ENCODE measurements at regions not wholly inside any gene's neighbourhood (a gene's known extent, or its start where the extent isn't known, plus 50 kb on each side); places are given as distances from the start of the nearest gene placed in this dataset.

DNA sequence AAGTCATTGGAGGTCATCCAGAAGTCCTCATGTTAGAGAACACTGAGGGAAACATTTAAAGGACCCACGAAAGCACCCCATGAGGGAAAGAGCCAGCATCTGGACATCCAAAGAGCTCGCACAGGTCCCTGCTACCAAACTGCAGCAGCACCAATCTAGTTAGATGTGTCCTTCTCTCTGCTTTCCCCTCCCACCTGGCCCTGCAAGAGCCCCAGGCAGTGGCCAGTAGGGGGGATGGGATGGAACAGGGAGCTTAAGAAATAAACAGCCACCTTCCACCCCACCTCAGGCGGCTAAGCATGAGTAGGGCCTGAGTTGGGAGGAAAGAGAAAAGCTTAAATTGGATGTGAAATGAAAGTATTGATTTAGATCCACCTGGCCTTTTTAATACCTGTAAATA is 175.9 kb upstream of the KCND3 start:
- H3K4me1 ChIP-seq (ENCODE audit: insufficient read depth, low read length), result no peaks in the 10 kb centered on the region
- H3K27me3 ChIP-seq (ENCODE audit: insufficient read depth, low read length), result no peaks in the 10 kb centered on the region
- no peaks in the 10 kb centered on the region for H3K9me3 ChIP-seq (ENCODE audit: control insufficient read depth in 1 of 2, low read length in 2 of 2)
- Mint-ChIP-seq H3K4me3 (no peak overlapping the region), H3K27ac (no peak overlapping the region), H3K4me1 (no peaks in the 10 kb centered on the region), H3K27me3 (peaks cover 14 to 17% of the 10 kb centered on the region in 2 donors), H3K9me3 (peaks cover 0 to 12% (median 6%) of the 10 kb centered on the region in 8 donors), H3K36me3 (no peaks in the 10 kb centered on the region)
- no peaks in the 10 kb centered on the region for H3K36me3 ChIP-seq (ENCODE audit: insufficient read depth, low read length)
- CTCF ChIA-PET (ENCODE audit: partially characterized antibody), result no interaction called here
- H3K4me3 ChIP-seq (ENCODE audit: low read length in 2 of 2), result no peak overlapping the region
- intact Hi-C loops (cut with micrococcal nuclease), result no loop called here
- POLR2A ChIA-PET (ENCODE audit: partially characterized antibody), result no interaction called here
- H3K27ac ChIP-seq (ENCODE audit: low read depth, low read length), result no peak overlapping the region
- no peak for DNase-seq

DNA sequence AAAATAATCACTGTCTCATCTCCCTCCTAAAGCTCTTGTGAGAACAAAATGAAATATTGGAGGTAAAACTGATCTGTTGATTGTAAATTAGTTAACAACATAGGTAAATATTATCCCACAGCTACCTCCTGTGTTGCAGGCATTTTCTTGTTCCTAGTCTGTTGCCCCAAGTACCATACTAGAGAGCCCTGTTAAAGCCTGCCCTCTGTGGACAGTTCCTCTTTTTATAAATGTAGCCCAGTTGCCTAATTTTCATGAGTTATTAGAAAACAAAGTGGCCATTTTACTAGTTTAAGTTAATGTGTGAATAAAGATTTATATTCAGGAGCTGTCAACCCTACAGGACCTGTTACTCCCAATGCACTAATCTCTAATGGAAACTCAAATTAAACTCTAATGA is 180.0 kb upstream of the KCND3 start:
- H3K4me1 Mint-ChIP-seq, result no peaks in the 10 kb centered on the region
- Histone ChIP-seq H3K27ac (ENCODE audit: low read depth, low read length) (no peak overlapping the region), H3K4me1 (ENCODE audit: insufficient read depth, low read length) (no peaks in the 10 kb centered on the region), H3K4me3 (ENCODE audit: low read length in 2 of 2) (no peak overlapping the region), H3K9me3 (ENCODE audit: control insufficient read depth in 1 of 2, low read length in 2 of 2) (no peaks in the 10 kb centered on the region), H3K36me3 (ENCODE audit: insufficient read depth, low read length) (no peaks in the 10 kb centered on the region), H3K27me3 (ENCODE audit: insufficient read depth, low read length) (no peaks in the 10 kb centered on the region)
- H3K36me3 Mint-ChIP-seq, result no peaks in the 10 kb centered on the region
- H3K27me3 Mint-ChIP-seq, result peaks cover 6 to 14% of the 10 kb centered on the region in 2 donors
- ChIA-PET CTCF (ENCODE audit: partially characterized antibody) (no interaction called here), POLR2A (ENCODE audit: partially characterized antibody) (no interaction called here)
- no peak for DNase-seq
- intact Hi-C loops (cut with micrococcal nuclease), result no loop called here
- no peak overlapping the region for H3K4me3 Mint-ChIP-seq
- peaks cover 0 to 2% (median 0%) of the 10 kb centered on the region in 8 donors for H3K9me3 Mint-ChIP-seq
- no peak overlapping the region for H3K27ac Mint-ChIP-seq

- H3K27ac Mint-ChIP-seq, result no peak overlapping the region
- no peaks in the 10 kb centered on the region for H3K4me1 Mint-ChIP-seq
- no peaks in the 10 kb centered on the region for H3K27me3 ChIP-seq (ENCODE audit: insufficient read depth, low read length)
- no peak overlapping the region for H3K4me3 Mint-ChIP-seq
- H3K27ac ChIP-seq (ENCODE audit: low read depth, low read length), result no peak overlapping the region
- no peaks in the 10 kb centered on the region for H3K36me3 ChIP-seq (ENCODE audit: insufficient read depth, low read length)
- no peaks in the 10 kb centered on the region for H3K9me3 ChIP-seq (ENCODE audit: control insufficient read depth in 1 of 2, low read length in 2 of 2)
- POLR2A ChIA-PET (ENCODE audit: partially characterized antibody), result no interaction called here
- H3K4me3 ChIP-seq (ENCODE audit: low read length in 2 of 2), result no peak overlapping the region
- H3K27me3 Mint-ChIP-seq, result peaks cover 3 to 15% of the 10 kb centered on the region in 2 donors
- DNase-seq, result no peak
- H3K36me3 Mint-ChIP-seq, result no peaks in the 10 kb centered on the region
- CTCF ChIA-PET (ENCODE audit: partially characterized antibody), result no interaction called here
- H3K4me1 ChIP-seq (ENCODE audit: insufficient read depth, low read length), result no peaks in the 10 kb centered on the region
- H3K9me3 Mint-ChIP-seq, result peaks cover 0 to 6% (median 0%) of the 10 kb centered on the region in 8 donors
- intact Hi-C loops (cut with micrococcal nuclease), result no loop called here
These were observed 182.9 kb upstream of the KCND3 start for GRCh38 chr1:112172294-112172882.

- ChIA-PET CTCF (ENCODE audit: partially characterized antibody) (no interaction called here), POLR2A (ENCODE audit: partially characterized antibody) (no interaction called here)
- intact Hi-C loops (cut with micrococcal nuclease), result no loop called here
These were observed 187.8 kb upstream of the KCND3 start for GRCh38 chr1:112177314-112177713.

DNA sequence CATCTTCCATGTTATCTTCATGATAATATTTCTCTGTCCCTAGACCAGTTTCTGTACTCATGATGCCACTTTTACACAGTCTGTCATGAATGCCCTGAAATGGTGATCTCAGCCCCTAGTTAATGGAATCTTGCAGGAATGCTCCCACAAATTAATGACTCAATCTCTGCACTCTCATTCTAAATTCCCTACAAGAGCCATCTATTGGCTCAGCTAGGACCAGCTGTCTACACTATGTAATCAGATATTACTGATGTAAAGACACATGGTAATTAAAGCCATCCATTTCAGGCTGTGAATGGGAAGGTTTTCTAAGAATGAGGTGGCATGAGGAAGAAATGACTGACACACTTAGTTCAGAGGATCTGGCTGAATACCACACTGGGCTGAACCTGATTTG is 199.1 kb upstream of the KCND3 start:
- intact Hi-C loops (cut with micrococcal nuclease), result no loop called here
- peaks cover 5 to 16% of the 10 kb centered on the region in 2 donors for H3K27me3 Mint-ChIP-seq
- Histone ChIP-seq H3K27ac (ENCODE audit: low read depth, low read length) (no peak overlapping the region), H3K27me3 (ENCODE audit: insufficient read depth, low read length) (no peaks in the 10 kb centered on the region), H3K4me3 (ENCODE audit: low read length in 2 of 2) (no peak overlapping the region), H3K9me3 (ENCODE audit: control insufficient read depth in 1 of 2, low read length in 2 of 2) (no peaks in the 10 kb centered on the region), H3K4me1 (ENCODE audit: insufficient read depth, low read length) (no peaks in the 10 kb centered on the region), H3K36me3 (ENCODE audit: insufficient read depth, low read length) (no peaks in the 10 kb centered on the region)
- no peak overlapping the region for H3K4me3 Mint-ChIP-seq
- H3K27ac Mint-ChIP-seq, result no peak overlapping the region
- ChIA-PET POLR2A (ENCODE audit: partially characterized antibody) (no interaction called here), CTCF (ENCODE audit: partially characterized antibody) (no interaction called here)
- no peaks in the 10 kb centered on the region for H3K4me1 Mint-ChIP-seq
- DNase-seq, result no peak
- H3K9me3 Mint-ChIP-seq, result peaks cover 0 to 9% (median 3%) of the 10 kb centered on the region in 8 donors
- peaks cover 0 to 1% of the 10 kb centered on the region in 2 donors for H3K36me3 Mint-ChIP-seq

More at GRCh38 chr1:112177314-112177713, 187.8 kb upstream of the KCND3 start:
- Histone ChIP-seq H3K4me3 (ENCODE audit: low read length in 2 of 2) (no peak overlapping the region), H3K27ac (ENCODE audit: low read depth, low read length) (no peak overlapping the region), H3K27me3 (ENCODE audit: insufficient read depth, low read length) (no peaks in the 10 kb centered on the region), H3K36me3 (ENCODE audit: insufficient read depth, low read length) (no peaks in the 10 kb centered on the region), H3K9me3 (ENCODE audit: control insufficient read depth in 1 of 2, low read length in 2 of 2) (no peaks in the 10 kb centered on the region), H3K4me1 (ENCODE audit: insufficient read depth, low read length) (no peaks in the 10 kb centered on the region)
- H3K36me3 Mint-ChIP-seq, result no peaks in the 10 kb centered on the region
- no peak overlapping the region for H3K4me3 Mint-ChIP-seq
- peaks cover 0 to 6% (median 0%) of the 10 kb centered on the region in 8 donors for H3K9me3 Mint-ChIP-seq
- no peak for DNase-seq
- no peaks in the 10 kb centered on the region for H3K4me1 Mint-ChIP-seq
- no peak overlapping the region for H3K27ac Mint-ChIP-seq
- H3K27me3 Mint-ChIP-seq, result peaks cover 3 to 12% of the 10 kb centered on the region in 2 donors

DNA sequence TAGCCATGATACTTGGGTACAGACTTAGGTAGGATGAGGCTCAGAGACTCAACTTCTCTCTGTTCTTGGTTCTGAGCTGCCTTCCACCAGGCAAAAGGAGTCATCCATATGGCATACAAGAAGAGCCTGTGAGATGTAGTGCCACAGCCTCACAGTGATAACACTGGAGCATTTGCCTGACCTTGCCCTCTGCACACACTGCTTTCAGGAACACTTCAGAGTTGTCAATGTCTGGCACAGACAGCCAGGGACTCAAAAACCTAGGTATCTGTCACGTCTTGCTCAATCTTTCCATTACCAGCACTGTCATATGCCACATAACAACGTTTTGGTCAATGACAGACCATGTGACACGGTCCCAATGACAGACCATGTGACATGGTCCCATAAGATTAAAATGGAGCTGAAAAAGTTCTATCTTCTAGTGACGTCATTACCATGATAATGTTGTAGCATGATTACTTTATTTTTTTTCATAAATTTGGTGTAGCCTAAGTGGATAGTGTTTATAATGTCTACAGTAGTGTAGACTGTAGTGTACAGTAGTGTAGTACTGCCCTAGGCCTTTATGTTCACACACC is 199.9 kb upstream of the CTTNBP2NL start:
- no peaks in the 10 kb centered on the region for H3K36me3 ChIP-seq (ENCODE audit: insufficient read depth, low read length)
- DNase-seq, result no peak
- Mint-ChIP-seq H3K9me3 (peaks cover 0 to 9% (median 5%) of the 10 kb centered on the region in 8 donors), H3K36me3 (peaks cover 0 to 1% of the 10 kb centered on the region in 2 donors), H3K4me1 (no peaks in the 10 kb centered on the region), H3K27ac (no peak overlapping the region), H3K27me3 (peaks cover 4 to 10% of the 10 kb centered on the region in 2 donors), H3K4me3 (no peak overlapping the region)
- no peaks in the 10 kb centered on the region for H3K27me3 ChIP-seq (ENCODE audit: insufficient read depth, low read length)
- POLR2A ChIA-PET (ENCODE audit: partially characterized antibody), result no interaction called here
- H3K4me1 ChIP-seq (ENCODE audit: insufficient read depth, low read length), result no peaks in the 10 kb centered on the region
- CTCF ChIA-PET (ENCODE audit: partially characterized antibody), result no interaction called here
- no peak overlapping the region for H3K4me3 ChIP-seq (ENCODE audit: low read length in 2 of 2)
- H3K9me3 ChIP-seq (ENCODE audit: control insufficient read depth in 1 of 2, low read length in 2 of 2), result no peaks in the 10 kb centered on the region
- intact Hi-C loops (cut with micrococcal nuclease), result no loop called here
- H3K27ac ChIP-seq (ENCODE audit: low read depth, low read length), result no peak overlapping the region

DNA sequence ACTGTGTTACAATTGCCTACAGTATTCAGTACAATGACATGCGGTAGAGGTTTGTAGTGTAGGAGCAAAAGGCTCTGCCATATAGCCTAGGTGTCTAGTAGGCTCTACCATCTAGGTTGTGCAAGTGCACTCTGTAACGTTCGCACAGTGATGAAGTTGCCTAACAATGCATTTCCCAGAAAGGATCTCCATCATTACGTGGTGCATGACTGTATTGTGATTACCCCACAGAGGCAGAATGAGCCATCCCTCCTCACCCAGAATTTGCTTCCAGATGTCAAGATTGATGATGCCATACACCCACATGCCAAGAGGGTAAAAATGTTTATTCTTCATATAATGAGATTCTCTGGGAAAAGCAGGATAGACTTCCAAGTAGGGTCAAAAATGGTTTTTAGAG is 199.3 kb upstream of the CTTNBP2NL start:
- no peak overlapping the region for H3K27ac Mint-ChIP-seq
- no peaks in the 10 kb centered on the region for H3K9me3 ChIP-seq (ENCODE audit: control insufficient read depth in 1 of 2, low read length in 2 of 2)
- H3K4me1 ChIP-seq (ENCODE audit: insufficient read depth, low read length), result no peaks in the 10 kb centered on the region
- CTCF ChIA-PET (ENCODE audit: partially characterized antibody), result no interaction called here
- no peak overlapping the region for H3K27ac ChIP-seq (ENCODE audit: low read depth, low read length)
- H3K27me3 Mint-ChIP-seq, result peaks cover 3 to 9% of the 10 kb centered on the region in 2 donors
- peaks cover 0 to 9% (median 6%) of the 10 kb centered on the region in 8 donors for H3K9me3 Mint-ChIP-seq
- peaks cover 0 to 1% of the 10 kb centered on the region in 2 donors for H3K36me3 Mint-ChIP-seq
- no peaks in the 10 kb centered on the region for H3K27me3 ChIP-seq (ENCODE audit: insufficient read depth, low read length)
- no peak overlapping the region for H3K4me3 ChIP-seq (ENCODE audit: low read length in 2 of 2)
- H3K4me1 Mint-ChIP-seq, result no peaks in the 10 kb centered on the region
- no peak for DNase-seq
- POLR2A ChIA-PET (ENCODE audit: partially characterized antibody), result no interaction called here
- no peaks in the 10 kb centered on the region for H3K36me3 ChIP-seq (ENCODE audit: insufficient read depth, low read length)
- H3K4me3 Mint-ChIP-seq, result no peak overlapping the region
- intact Hi-C loops (cut with micrococcal nuclease), result no loop called here
